ENCODE measurements at regions not wholly inside any gene's neighbourhood (a gene's known extent, or its start where the extent isn't known, plus 50 kb on each side); places are given as distances from the start of the nearest gene placed in this dataset.

DNA sequence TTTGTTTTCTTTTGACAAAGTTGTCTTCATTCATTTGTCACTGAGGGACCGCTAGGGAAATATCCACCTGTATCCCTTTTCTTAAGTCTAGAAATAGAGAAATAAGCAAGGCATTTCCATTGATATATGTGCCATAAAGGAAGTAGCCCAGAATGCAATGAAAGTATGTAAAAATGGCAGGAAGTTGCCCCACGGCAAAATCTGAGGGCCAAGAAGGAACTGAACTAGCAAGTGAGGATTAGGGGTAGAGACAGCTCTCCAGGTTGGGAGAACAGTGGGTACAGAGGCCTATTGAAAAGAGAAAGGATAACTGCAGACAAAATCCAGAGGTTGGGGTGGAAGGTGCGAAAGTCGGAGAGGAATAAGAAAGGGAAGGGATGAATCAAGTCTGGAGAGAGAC is 56.6 kb upstream of the TOMM7 start:
- no peak overlapping the region for H3K27ac ChIP-seq (ENCODE audit: insufficient read depth, low read depth, low read length)
- dilution Hi-C loops (cut with MboI; ENCODE audit: extremely low pct_ligation_motif_present, low sequenced_read_pairs) (no loop called here), intact Hi-C loops (cut with micrococcal nuclease) (no loop called here)
- no peak overlapping the region for H3K4me2 ChIP-seq (ENCODE audit: insufficient read depth, low read length)
- H3K4me3 ChIP-seq (replicated peaks in 1 of 3; ENCODE audit: insufficient read depth in 1 of 3, low read depth in 1 of 3, low read length in 3 of 3), result no peak overlapping the region
- TF ChIP-seq FOS (IDR thresholded peaks at IDR 0.05; ENCODE audit: borderline replicate concordance, insufficient read depth, low read length) (no peak), POLR2A (IDR thresholded peaks at IDR 0.05; ENCODE audit: low read depth, low read length) (no peak), MAX (IDR thresholded peaks at IDR 0.05; ENCODE audit: insufficient read depth, insufficient read length) (no peak), EZH2 (IDR thresholded peaks at IDR 0.05; ENCODE audit: borderline replicate concordance, low read depth, low read length, severe bottlenecking) (no peak)
- FAIRE-seq, result no peak
- no peaks in the 10 kb centered on the region for H3K79me2 ChIP-seq (ENCODE audit: control insufficient read depth, insufficient read depth, low read length)
- H3K9ac ChIP-seq (replicated peaks; ENCODE audit: extremely low read depth, insufficient read depth, low read length), result no peak overlapping the region
- DNase-seq (ENCODE audit: low read depth, low spot score), result no peak
- H3K4me1 ChIP-seq (ENCODE audit: control insufficient read depth, extremely low read depth, insufficient read depth, low read length), result no peaks in the 10 kb centered on the region
- POLR2A ChIA-PET, result interaction anchor here (0.6 kb wide), 1 partner anchor 141 kb away, joined by 4 read pairs; no protein-coding TSS in a partner anchor
- CTCF ChIA-PET, result no interaction called here
- H3K9me1 ChIP-seq (replicated peaks; ENCODE audit: control insufficient read depth, extremely low read depth, insufficient read depth, low read length), result no peaks in the 10 kb centered on the region
- no peaks in the 10 kb centered on the region for H4K20me1 ChIP-seq (replicated peaks; ENCODE audit: control insufficient read depth, extremely low read depth, insufficient read depth, low read length)
- no peak overlapping the region for H2AFZ ChIP-seq (ENCODE audit: low read depth, low read length)
- H3K27me3 ChIP-seq (ENCODE audit: control insufficient read depth in 2 of 2, insufficient read depth in 2 of 2, low read length in 2 of 2), result peaks cover 0 to 2% of the 10 kb centered on the region in 2 experiments
- H3K9me3 ChIP-seq (replicated peaks; ENCODE audit: control insufficient read depth, insufficient read depth, low read length), result no peaks in the 10 kb centered on the region
- BruUV-seq (replicated peaks), result no TSS peak
- H3K36me3 ChIP-seq (ENCODE audit: control insufficient read depth in 2 of 2, extremely low read depth in 1 of 2, insufficient read depth in 2 of 2, low read length in 2 of 2), result no peaks in the 10 kb centered on the region

GRCh38 chr7:22876986-22877729 is 54.5 kb upstream of the TOMM7 start:
- CTCF ChIA-PET, result interaction anchor here (0.7 to 2.1 kb wide), 4 partner anchors 8 to 178 kb away, joined by 3 to 7 read pairs (median 4); no protein-coding TSS in a partner anchor

More at GRCh38 chr7:22876986-22877729, 54.5 kb upstream of the TOMM7 start:
- no peaks in the 10 kb centered on the region for H4K20me1 ChIP-seq (replicated peaks; ENCODE audit: control insufficient read depth, extremely low read depth, insufficient read depth, low read length)
- H2AFZ ChIP-seq (ENCODE audit: low read depth, low read length), result no peak overlapping the region
- no peak overlapping the region for H3K27ac ChIP-seq (ENCODE audit: insufficient read depth, low read depth, low read length)
- no peaks in the 10 kb centered on the region for H3K4me1 ChIP-seq (ENCODE audit: control insufficient read depth, extremely low read depth, insufficient read depth, low read length)
- no peak overlapping the region for H3K4me2 ChIP-seq (ENCODE audit: insufficient read depth, low read length)
- dilution Hi-C loops (cut with MboI; ENCODE audit: extremely low pct_ligation_motif_present, low sequenced_read_pairs) (no loop called here), intact Hi-C loops (cut with micrococcal nuclease) (no loop called here)
- H3K79me2 ChIP-seq (ENCODE audit: control insufficient read depth, insufficient read depth, low read length), result no peaks in the 10 kb centered on the region
- DNase-seq (ENCODE audit: low read depth, low spot score) (no peak), FAIRE-seq (no peak)
- no peak overlapping the region for H3K9ac ChIP-seq (replicated peaks; ENCODE audit: extremely low read depth, insufficient read depth, low read length)
- BruUV-seq (replicated peaks), result no TSS peak
- H3K9me1 ChIP-seq (replicated peaks; ENCODE audit: control insufficient read depth, extremely low read depth, insufficient read depth, low read length), result no peaks in the 10 kb centered on the region
- POLR2A ChIA-PET, result no interaction called here
- no peaks in the 10 kb centered on the region for H3K36me3 ChIP-seq (ENCODE audit: control insufficient read depth in 2 of 2, extremely low read depth in 1 of 2, insufficient read depth in 2 of 2, low read length in 2 of 2)
- no peaks in the 10 kb centered on the region for H3K9me3 ChIP-seq (replicated peaks; ENCODE audit: control insufficient read depth, insufficient read depth, low read length)
- no peaks in the 10 kb centered on the region for H3K27me3 ChIP-seq (ENCODE audit: control insufficient read depth in 2 of 2, insufficient read depth in 2 of 2, low read length in 2 of 2)
- no peak for TF ChIP-seq EZH2 (IDR thresholded peaks at IDR 0.05; ENCODE audit: borderline replicate concordance, low read depth, low read length, severe bottlenecking)
- no peak for TF ChIP-seq MAX (IDR thresholded peaks at IDR 0.05; ENCODE audit: insufficient read depth, insufficient read length)
- no peak for TF ChIP-seq POLR2A (IDR thresholded peaks at IDR 0.05; ENCODE audit: low read depth, low read length)
- no peak for TF ChIP-seq CTCF (IDR thresholded peaks at IDR 0.05; ENCODE audit: extremely low read depth in 1 of 2, insufficient read depth in 1 of 2, low read depth in 1 of 2, low read length in 2 of 2)
- TF ChIP-seq POLR2AphosphoS5 (IDR thresholded peaks at IDR 0.05; ENCODE audit: insufficient read depth, low read depth, low read length), result no peak
- TF ChIP-seq GATA2 (IDR thresholded peaks at IDR 0.05; ENCODE audit: insufficient read depth, insufficient read length, low read depth, low read length), result no peak
- no peak for TF ChIP-seq JUN (IDR thresholded peaks at IDR 0.05; ENCODE audit: borderline replicate concordance, insufficient read depth, insufficient read length, low read depth)
- no peak overlapping the region for H3K4me3 ChIP-seq (replicated peaks in 1 of 3; ENCODE audit: insufficient read depth in 1 of 3, low read depth in 1 of 3, low read length in 3 of 3)
